ENCODE measurements at regions not wholly inside any gene's neighbourhood (a gene's known extent, or its start where the extent isn't known, plus 50 kb on each side); places are given as distances from the start of the nearest gene placed in this dataset.

- no peaks in the 10 kb centered on the region for H3K27me3 ChIP-seq (ENCODE audit: control insufficient read depth in 2 of 2, insufficient read depth in 2 of 2, low read length in 2 of 2)
- H2AFZ ChIP-seq (ENCODE audit: low read depth, low read length) = no peak overlapping the region
- H3K4me2 ChIP-seq (ENCODE audit: insufficient read depth, low read length) = no peak overlapping the region
- no peak for ATAC-seq
- no TSS peak for BruUV-seq (replicated peaks)
- DNase-seq (ENCODE audit: extremely low read depth in 1 of 4, low spot score in 3 of 4) = no peak
- H4K20me1 ChIP-seq (replicated peaks; ENCODE audit: control insufficient read depth, insufficient read depth, low read length) = no peaks in the 10 kb centered on the region
- no peaks in the 10 kb centered on the region for H3K36me3 ChIP-seq (ENCODE audit: control insufficient read depth, insufficient read depth, low read length)
- no peak for FAIRE-seq
- intact Hi-C loops (cut with micrococcal nuclease) = no loop called here
- 0% methylated on average over 2 of the region's 2 CpGs for WGBS (ENCODE audit: insufficient coverage, low coverage, missing lambda C conversion rate)
- TF ChIP-seq ZNF561 (CRISPR knock-in tag; conservative IDR thresholded peaks at IDR 0.05) (no peak), ATF1 (CRISPR knock-in tag; IDR thresholded peaks at IDR 0.05) (no peak), ATF1 (tag; IDR thresholded peaks at IDR 0.05) (no peak), ETV1 (tag; conservative IDR thresholded peaks at IDR 0.05; ENCODE audit: low read depth) (no peak), EP300 (IDR thresholded peaks at IDR 0.05; ENCODE audit: low read length) (no peak), MXD1 (CRISPR knock-in tag; IDR thresholded peaks at IDR 0.05; ENCODE audit: borderline replicate concordance, poor library complexity, severe bottlenecking) (no peak), LEF1 (IDR thresholded peaks at IDR 0.05) (no peak), MEF2A (IDR thresholded peaks at IDR 0.05; ENCODE audit: control insufficient read depth, low read depth, low read length) (no peak)
- H3K9ac ChIP-seq (ENCODE audit: insufficient read depth in 1 of 2, low read depth in 2 of 2, low read length in 2 of 2) = no peak overlapping the region
- H3K9me3 ChIP-seq (replicated peaks; ENCODE audit: control insufficient read depth, insufficient read depth, low read depth, low read length) = no peaks in the 10 kb centered on the region
- POLR2A ChIA-PET = no interaction called here
- no peak overlapping the region for H3K4me3 ChIP-seq
- CTCF ChIA-PET (ENCODE audit: low intra/inter-chr PET ratio) = no interaction called here
- in situ Hi-C loops (cut with MboI) = no loop called here
- H3K9me1 ChIP-seq (ENCODE audit: control insufficient read depth, insufficient read depth, low read length) = no peaks in the 10 kb centered on the region
- H3K79me2 ChIP-seq (ENCODE audit: control insufficient read depth, insufficient read depth, low read length) = no peaks in the 10 kb centered on the region
- no peaks in the 10 kb centered on the region for H3K4me1 ChIP-seq (replicated peaks in 1 of 2; ENCODE audit: control insufficient read depth in 2 of 2, insufficient read depth in 2 of 2, low read length in 2 of 2)
- H3K27ac ChIP-seq (ENCODE audit: extremely low read depth, low read depth, low read length) = no peak overlapping the region
Observed at GRCh38 chr5:114208120-114208519, 153.8 kb upstream of the KCNN2 start.

DNA sequence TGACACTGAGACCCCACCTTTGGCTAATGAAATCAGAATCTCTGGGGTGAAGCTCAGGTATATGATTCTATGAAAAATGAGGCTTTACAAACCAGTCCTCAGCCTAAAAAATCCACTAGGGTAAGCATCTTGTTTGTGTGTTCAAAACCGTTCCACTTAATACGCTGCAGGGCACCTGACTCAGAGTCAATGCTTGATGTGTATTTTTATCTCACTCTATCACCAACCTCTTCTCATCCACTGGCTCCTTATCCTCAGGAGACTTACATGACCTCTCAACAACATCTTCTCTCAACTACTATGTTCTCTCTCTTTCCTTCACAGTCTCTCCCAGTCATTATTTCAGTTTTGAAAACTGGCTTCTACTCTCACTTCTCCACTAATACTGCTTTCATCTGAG is 153.3 kb upstream of the KCNN2 start:
- intact Hi-C loops (cut with micrococcal nuclease) (no loop called here), in situ Hi-C loops (cut with MboI) (no loop called here)
- FAIRE-seq (no peak), DNase-seq (ENCODE audit: extremely low read depth in 1 of 4, low spot score in 3 of 4) (no peak), ATAC-seq (no peak)
- Histone ChIP-seq H3K9me1 (ENCODE audit: control insufficient read depth, insufficient read depth, low read length) (no peaks in the 10 kb centered on the region), H3K9ac (ENCODE audit: insufficient read depth in 1 of 2, low read depth in 2 of 2, low read length in 2 of 2) (no peak overlapping the region), H4K20me1 (replicated peaks; ENCODE audit: control insufficient read depth, insufficient read depth, low read length) (no peaks in the 10 kb centered on the region), H3K4me2 (ENCODE audit: insufficient read depth, low read length) (no peak overlapping the region), H3K79me2 (ENCODE audit: control insufficient read depth, insufficient read depth, low read length) (no peaks in the 10 kb centered on the region), H3K27me3 (ENCODE audit: control insufficient read depth in 2 of 2, insufficient read depth in 2 of 2, low read length in 2 of 2) (no peaks in the 10 kb centered on the region), H2AFZ (ENCODE audit: low read depth, low read length) (no peak overlapping the region), H3K9me3 (replicated peaks; ENCODE audit: control insufficient read depth, insufficient read depth, low read depth, low read length) (no peaks in the 10 kb centered on the region; the same call in 1 of the 2 replicates), H3K27ac (ENCODE audit: extremely low read depth, low read depth, low read length) (no peak overlapping the region), H3K36me3 (ENCODE audit: control insufficient read depth, insufficient read depth, low read length) (no peaks in the 10 kb centered on the region), H3K4me1 (replicated peaks in 1 of 2; ENCODE audit: control insufficient read depth in 2 of 2, insufficient read depth in 2 of 2, low read length in 2 of 2) (no peaks in the 10 kb centered on the region), H3K4me3 (no peak overlapping the region)
- ChIA-PET POLR2A (no interaction called here), CTCF (ENCODE audit: low intra/inter-chr PET ratio) (no interaction called here)
- WGBS (ENCODE audit: insufficient coverage, low coverage, missing lambda C conversion rate) = 10% methylated on average over 2 of the region's 2 CpGs
- TF ChIP-seq PML (IDR thresholded peaks at IDR 0.05; ENCODE audit: low read length) (no peak), ZNF431 (CRISPR knock-in tag; IDR thresholded peaks at IDR 0.05) (no peak), ZNF121 (CRISPR knock-in tag; conservative IDR thresholded peaks at IDR 0.05) (no peak), NFIC (IDR thresholded peaks at IDR 0.05) (no peak), ZNF589 (CRISPR knock-in tag; IDR thresholded peaks at IDR 0.05; ENCODE audit: low read depth) (no peak), TEAD4 (IDR thresholded peaks at IDR 0.05; ENCODE audit: low read length) (no peak), TEAD4 (CRISPR knock-in tag; IDR thresholded peaks at IDR 0.05; ENCODE audit: borderline replicate concordance) (no peak), ZNF717 (CRISPR knock-in tag; IDR thresholded peaks at IDR 0.05) (no peak), SMAD1 (IDR thresholded peaks at IDR 0.05; ENCODE audit: low read depth, low read length, partially characterized antibody) (no peak)
- TF ChIP-seq, protein P1, sequence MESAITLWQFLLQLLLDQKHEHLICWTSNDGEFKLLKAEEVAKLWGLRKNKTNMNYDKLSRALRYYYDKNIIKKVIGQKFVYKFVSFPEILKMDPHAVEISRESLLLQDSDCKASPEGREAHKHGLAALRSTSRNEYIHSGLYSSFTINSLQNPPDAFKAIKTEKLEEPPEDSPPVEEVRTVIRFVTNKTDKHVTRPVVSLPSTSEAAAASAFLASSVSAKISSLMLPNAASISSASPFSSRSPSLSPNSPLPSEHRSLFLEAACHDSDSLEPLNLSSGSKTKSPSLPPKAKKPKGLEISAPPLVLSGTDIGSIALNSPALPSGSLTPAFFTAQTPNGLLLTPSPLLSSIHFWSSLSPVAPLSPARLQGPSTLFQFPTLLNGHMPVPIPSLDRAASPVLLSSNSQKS (CRISPR knock-in tag; IDR thresholded peaks at IDR 0.05) = no peak
- no TSS peak for BruUV-seq (replicated peaks)
